Fibroblast of upper back skin (primary cell): ENCODE measurements at regions not wholly inside any gene's neighbourhood (a gene's known extent, or its start where the extent isn't known, plus 50 kb on each side); places are given as distances from the start of the nearest gene placed in this dataset.
"Not testable (repeated sequence)": the region's sequence is repeated elsewhere in the genome, so short reads cannot be mapped to it uniquely, and the experiment has no call there.

Experiments
- DNase-seq: peaks from one replicate; pipeline ENCODE4 v3.0.0-alpha.2; 2013

DNA sequence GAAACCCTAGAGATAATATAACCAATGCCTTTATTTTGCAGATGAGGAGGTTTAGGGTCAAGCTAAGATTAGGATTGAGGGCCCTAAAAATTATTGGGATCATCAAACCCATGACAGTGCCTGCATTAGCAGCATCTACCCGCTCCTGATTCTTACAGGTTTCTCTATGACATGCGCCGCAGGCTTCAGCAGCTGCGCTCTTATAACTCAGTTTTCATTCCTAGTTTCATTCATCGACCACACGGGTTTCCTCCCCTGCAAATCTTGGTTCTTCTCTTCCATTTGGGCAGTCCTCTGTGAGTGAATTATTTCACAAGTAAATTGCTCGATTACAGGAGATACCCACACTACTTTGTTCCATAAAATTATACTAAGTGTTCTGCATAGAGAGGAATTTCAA is 137.2 kb downstream of the SLC24A2 start:
- DNase-seq = no peak

DNA sequence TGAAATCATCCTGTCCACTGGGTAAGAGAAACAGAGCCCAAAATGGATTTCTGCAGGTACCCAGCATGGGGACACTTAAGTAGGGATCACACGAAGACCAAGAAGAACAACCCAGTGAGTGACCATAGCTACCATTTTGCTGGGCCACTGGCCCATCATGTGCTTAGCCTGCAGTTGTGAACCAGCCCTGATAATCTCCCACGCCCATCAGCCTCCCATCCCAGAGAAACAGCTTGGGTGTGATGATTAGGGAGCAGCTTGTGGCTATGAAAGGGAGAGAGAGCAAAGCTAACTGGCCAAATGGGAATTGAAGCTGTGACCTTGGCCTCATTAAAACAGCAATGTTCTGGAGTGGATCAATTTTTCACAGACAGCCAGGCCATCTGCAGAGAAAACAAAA is 138.5 kb downstream of the SLC24A2 start:
- DNase-seq = no peak

DNA sequence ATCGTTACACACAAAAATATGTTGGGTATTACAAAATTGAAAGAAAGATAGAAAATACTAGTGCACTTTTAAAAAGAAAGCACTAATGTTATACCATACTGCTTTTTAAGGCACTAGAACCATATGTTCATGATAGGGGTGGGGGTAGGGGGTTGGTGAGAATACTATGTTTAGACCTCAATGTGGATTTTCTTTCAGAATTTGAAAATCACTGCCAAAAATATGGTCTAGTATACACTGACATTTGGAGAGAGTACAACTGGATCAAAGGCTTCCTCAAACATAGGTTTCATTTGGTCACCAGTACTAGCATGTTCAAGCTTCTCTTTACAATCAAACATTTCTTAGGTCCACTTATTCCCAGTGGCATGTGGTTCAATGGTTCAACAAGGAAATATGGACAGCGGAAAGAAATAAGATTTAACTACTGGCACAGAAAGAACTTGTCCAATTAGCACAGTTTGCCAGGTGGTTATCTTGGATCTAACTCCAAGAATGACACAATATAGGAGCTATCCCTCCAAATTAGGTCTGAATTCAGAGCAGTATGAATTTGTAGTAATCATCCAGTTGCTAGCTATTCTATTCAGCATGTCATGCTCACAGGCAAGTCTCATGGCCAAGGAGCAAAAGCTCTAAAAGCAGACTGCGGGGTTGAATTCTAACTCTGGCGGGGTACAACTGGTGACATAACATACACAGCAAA is 139.3 kb downstream of the SLC24A2 start:
- DNase-seq = no peak

DNA sequence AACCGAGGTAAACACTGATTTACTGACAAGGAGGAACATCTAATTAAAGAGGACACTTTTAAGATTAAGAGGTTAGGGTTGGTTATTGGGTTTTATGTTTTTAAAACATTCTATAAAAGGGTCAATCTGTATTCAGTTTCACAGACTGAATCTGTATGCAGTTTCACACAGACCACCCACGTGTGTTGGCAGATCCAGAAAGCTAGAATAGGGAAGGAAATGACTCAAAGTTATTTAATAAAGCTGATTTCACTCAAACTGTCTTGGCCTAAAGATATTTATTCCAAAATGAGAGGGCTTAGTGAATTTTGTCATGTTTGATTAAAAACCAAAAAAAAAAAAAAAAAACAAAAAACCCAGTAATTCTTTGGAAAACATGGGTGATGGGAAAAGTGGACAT is 140.2 kb downstream of the SLC24A2 start:
- no peak for DNase-seq

DNA sequence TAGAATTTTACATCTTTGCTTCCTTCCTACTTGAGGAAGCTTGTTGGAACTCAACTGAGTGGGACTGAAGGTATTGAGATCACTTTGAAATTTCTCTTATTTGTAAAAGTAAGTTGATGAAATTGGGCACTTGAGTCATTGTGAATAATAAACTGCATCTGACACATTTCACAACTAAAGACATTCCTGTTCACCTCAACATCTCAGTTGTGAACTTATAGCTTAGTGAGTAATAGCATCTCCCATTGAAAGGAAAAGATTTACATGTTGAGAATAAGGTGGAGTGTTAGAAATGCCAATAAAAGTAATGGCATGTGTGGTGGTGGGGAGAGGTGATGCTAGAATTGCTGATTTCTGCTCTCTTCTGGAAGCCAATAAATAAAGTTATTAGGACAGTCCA is 145.0 kb downstream of the SLC24A2 start:
- DNase-seq = no peak

DNA sequence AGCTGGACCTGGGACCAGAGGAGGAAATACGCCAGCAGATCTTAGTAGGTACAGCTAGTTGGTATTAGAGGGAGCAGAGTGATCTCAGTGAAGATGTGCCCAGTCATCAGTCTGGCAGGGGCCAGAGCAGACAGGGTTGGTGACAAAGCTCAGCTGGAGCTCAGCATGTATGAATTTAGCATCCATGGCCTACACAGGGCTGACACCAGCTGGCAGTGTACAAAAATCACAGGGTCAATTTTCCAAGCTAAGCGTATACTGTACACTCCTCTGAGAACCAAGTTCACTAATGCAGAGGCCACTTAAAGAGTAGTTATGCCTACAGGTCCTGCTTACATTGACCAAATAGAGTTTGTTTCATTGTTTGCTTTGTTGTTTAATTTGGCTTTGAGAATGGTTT is 146.6 kb downstream of the SLC24A2 start:
- DNase-seq = no peak

DNA sequence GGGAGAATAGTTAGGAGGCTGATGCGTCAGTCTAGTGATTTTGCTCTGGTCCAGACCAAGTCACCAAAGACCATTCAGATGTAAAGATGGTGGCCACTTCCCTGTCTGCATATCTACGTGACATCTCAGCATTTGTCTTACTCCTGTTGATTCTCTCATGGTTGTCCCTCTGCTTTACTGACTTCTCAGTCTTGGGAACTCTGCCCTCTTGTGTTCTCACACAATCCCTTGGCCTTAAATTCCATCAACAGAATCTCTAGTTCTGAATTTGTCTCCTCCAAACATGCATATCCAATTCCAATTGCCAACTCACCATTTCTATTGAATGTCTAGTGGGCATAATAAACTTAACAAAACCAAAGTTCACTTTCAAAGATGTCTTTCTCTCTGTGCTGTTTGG is 147.8 kb downstream of the SLC24A2 start:
- peak; percentile 3 for DNase-seq

DNA sequence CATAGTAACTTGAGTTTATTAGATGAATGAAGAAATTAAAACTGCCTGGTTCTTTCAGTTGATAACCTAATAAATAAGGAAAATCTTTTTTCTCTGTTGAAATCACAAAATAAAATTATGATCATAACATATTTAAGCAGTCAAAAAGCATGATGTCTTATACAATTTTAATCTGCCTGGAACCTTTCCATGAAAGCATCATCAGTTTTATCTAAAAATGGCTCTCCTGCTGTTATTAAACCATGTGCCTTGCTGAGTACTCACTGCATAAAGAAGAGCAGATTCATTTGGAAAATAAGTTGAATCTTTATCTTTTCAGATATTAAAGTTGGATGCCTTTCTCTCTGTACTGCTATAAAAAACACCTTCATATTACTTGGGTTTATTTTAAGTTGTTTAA is 148.8 kb downstream of the SLC24A2 start:
- no peak for DNase-seq

DNA sequence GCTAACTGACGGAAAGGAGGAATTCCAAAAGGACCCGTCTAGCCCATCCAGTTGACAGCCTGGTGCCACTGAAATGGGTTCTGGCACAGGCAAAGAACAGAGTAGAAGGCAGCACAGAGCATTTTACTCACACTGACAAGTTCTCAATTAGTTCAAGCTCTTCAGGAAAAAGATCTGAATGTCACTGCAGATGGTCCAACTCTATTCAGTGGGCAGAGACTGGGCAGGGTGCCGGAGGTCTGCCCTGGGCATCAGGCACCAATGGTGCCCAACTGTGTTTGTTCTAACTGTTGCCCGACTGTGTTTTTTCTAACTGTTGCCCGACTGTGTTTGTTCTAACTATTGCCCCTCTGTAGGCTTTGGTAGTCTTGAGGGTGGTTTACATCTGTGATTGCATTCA is 151.8 kb downstream of the SLC24A2 start:
- DNase-seq = no peak

DNA sequence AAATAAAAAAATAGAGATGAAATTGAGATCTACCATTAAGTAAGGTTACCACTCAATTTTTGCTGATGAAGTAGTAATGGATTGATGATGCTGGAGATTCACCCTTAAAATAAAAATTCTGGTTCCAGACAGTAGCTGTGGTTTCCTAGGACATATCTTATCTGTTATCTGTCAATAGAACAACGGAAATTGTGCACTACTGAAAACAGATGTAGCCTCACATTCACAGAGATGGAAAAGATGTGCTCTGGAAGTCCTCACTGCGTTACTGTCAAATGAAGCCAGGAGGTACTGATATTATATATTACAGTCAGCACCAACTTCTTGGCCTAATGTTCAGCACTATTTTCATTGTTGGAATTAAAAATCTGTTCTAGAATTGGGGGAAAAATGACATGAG is 154.0 kb downstream of the SLC24A2 start:
- DNase-seq = no peak

DNA sequence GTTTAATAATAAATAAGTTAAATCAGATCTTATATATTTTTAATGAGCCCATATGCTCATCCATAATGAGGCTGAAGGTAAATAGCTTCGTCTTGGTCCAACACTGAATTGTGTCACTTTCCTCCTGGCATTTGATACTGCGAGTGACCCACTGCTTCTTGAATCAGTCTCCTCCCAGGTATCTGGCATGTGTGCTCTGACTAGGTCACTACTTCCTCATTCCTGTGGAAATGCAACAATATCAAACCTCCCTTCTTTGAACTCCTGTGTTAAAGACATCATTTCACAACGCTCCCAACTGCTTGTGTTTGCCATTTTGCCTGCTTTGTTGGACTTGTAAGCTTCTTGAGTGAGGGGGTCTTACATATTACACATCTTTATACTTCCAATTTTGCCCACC is 157.7 kb downstream of the SLC24A2 start:
- DNase-seq = no peak

DNA sequence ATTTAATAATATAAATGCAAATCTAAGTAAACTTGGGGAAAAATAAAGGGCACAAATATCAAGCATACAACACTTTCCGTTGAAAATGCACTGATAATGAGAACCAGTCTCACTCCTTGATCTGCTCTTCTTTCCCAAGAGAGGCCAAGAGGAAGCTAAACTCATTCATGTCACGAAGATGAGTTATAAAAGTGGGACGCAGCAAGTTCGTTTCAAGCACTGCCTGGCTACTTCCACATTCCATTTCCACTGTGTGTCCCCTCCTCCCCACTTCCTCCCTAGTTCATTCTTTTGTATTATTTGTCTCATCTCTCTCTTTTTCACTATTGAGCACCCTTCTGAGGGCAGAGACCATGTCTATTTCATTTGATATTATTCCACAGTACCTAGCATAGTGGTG is 158.1 kb downstream of the SLC24A2 start:
- DNase-seq = peak; percentile 1

DNA sequence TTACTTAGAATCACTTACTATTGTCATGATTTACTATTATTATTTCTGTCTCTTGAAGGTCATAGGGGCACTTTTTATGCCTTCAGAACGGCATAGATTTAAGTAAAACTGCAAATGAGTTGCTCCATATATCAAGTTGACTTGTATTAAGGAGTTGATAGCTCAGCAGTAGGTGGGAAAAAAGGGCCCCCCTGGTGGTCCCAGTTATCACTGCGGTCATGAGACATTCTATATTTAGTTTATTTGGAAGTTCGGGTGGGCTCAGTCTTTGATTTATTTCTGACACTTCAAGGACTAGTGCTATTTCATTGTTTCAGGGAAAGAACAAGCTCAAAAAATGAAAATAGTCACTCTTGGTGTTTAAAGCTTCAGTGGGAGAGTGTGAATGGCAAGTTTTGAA is 159.3 kb downstream of the SLC24A2 start:
- DNase-seq = no peak

DNA sequence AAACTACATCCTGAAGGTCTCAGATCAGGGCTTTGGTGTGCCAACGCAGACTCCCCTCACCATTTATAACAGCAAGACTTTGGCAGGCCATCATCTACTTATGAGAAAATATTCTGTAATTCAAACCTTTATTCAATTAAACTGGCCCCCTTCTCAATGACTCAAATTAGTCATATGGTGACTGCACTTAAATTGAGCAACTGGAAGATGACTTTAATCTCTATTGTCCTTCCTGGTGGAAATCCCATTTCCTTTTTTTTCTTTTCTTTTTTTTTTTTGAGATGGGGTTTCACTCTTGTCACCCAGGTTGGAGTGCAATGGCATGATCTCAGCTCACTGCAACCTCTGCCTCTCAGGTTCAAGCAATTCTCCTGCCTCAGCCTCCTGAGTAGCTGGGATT is 163.4 kb downstream of the SLC24A2 start:
- not testable (repeated sequence) for DNase-seq

DNA sequence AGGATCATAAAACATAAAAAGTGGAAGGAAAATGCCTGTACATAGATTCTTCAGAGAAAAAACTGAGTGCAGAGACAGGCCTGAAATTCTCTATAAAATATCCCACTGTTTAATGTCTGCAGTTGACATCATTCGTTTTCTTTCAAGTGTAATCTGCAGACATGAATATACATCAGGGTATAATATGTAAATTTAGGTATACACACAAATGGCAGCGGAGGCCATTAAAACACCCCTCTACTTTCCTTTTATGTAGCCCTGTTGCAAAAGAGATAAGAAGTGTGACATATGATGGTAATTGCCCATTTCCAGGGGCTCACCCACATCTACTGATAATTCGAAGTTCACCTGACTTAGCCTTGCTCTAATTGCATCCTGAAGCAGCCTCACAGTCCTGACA is 164.3 kb downstream of the SLC24A2 start:
- DNase-seq = no peak

DNA sequence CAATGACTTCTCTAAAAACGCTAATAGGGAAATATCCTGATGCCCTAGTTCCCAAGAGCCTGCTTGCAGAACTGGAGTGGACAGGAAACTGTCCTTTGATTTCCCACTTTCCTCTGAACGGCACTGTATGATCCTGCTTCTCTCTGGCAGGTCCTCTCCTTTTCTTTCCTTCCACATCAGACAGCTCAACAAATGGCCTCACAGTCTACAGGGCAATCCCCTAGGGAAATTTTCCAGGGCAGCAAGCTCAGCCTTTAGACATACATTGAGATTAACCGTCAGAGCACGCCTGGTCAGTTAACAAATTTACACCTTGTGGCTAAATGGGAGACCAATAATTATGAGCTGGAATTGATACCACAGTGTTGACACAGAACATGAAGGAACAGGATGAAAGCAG is 164.9 kb downstream of the SLC24A2 start:
- DNase-seq = no peak

DNA sequence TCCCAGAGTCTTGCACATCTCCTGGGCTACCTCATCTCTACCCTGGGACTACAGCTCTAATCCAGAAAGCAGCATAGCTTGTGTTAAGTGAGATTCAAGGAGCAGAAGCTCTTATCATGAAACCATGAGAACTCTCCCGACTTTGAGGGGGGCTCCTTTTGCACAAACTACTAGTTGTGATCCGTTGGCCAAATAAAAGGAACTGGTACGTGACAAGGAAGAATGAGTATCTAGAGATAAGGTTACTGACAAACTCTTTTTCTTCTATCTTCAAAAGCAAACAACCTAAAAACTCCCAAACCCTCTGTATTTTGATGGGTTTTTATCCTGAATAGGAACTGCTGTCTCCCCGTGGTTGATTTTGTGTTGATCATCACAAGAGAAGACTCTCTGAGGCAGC is 168.5 kb downstream of the SLC24A2 start:
- no peak for DNase-seq

DNA sequence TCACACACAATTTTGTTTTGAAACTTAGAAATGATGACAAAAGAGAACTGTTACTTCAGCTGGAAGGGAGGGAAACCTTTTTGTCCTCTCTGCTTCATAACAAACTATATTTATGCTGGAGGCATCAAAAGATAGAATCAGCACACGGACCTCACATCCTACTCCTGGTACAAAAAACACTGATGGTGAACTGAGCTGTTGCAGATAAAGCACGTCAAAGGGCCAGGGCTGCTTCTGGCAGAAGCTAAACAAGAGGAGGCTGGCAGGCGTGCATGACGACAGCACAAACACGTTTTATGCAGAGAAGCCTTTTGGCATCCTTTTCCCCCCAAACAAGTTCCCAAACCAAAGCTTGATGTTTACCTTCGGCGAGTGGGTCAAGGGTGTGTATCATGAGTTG is 169.6 kb downstream of the SLC24A2 start:
- DNase-seq = no peak

DNA sequence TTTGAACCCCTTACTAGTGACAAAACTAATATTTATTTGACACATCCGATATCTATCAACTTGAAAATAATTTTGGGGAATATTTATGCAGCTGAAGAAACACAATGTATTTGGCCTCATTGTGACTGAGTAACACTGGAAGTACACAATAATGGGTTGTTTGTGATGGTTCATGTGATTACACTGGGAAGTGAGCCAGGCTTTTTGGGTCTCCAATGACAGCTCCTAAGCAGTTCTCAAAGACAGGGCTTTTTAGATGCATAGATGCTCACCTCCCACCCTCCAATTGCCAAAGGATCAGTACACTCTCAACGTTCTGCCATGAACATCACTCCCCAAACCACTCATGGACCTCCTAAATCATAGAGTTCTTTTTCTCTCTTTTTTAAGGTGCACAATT is 170.0 kb downstream of the SLC24A2 start:
- no peak for DNase-seq

DNA sequence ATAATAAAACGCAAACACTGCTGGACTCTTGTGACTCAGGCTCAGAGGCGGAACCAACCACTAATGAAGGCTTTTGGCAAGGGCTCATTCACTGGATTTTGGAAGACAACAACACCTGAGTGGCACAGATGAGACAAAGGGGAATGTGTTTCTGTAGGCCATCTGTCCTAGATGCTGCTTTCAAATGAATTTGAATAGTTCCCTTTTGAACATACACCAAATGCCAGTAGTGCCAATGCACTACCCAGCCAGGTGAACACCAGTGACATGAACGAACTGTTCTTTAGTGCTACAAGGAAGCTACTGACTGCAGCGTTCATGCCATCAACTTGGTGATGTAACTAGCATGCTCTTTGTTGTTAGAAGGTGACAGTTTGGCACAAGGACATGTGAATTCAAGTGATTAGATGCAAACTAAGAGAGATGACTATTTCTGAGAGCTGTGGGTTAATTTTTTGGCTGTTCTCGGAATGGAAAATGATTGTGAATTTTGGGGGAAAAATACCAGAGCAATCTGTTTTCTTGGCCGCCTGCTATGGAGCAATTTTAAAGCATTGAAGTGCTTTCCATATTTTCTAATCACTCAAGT is 173.7 kb downstream of the SLC24A2 start:
- DNase-seq = no peak

DNA sequence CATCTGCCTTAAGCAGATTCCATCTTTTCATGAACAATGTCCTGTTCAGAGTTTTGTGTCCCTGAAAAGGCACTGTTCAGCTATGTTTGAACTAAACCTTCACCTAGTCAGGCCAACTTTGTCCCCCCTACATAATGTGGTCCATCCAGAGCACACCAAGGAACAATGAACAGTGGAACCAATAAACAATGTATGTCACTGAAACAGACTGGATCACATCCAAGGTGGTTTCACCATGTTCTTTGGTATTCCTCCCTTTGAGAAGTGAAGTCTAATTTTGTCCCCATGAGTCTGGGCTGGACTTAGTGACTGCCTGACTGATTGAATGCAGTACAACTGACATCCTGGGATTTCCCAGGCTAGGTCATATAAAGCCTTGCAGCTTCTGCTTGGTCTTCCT is 174.5 kb downstream of the SLC24A2 start:
- DNase-seq = no peak

DNA sequence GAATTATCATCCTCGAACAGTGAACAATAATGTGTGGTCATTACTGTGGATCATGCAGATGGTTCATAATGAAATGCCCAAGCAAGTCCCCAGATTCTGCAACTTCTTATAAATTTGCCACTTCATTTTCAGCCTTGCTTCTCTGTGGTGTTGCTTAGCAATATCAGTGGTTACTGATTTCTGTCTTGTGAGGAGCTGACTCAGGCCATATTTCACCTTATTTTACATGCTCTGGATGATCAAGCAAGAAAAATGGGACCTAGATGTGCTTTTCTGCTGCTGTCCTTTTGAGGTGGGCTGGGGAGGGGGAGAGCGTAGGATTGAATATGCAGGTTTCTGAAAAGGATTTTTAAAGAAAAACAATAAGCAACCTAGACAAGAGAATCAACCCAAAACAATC is 188.3 kb downstream of the SLC24A2 start:
- no peak for DNase-seq

DNA sequence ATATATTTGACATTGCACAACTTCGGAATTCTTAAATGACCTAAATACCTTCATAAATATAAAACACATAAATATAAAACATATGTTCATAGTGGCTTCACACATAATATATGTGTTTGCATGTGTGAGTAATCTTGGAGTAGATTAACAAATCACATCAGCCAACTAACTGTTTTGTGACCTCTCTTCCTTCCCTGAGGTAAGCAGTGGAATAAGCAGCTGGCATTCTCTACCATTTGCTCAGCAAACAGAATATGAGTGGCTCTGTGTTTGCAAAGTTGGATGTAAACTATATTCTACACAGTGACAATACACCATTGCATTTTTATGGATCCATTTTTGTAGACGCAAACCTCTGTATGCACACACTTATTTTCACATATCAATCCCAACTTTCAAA is 189.9 kb downstream of the ACER2 start:
- DNase-seq = no peak

DNA sequence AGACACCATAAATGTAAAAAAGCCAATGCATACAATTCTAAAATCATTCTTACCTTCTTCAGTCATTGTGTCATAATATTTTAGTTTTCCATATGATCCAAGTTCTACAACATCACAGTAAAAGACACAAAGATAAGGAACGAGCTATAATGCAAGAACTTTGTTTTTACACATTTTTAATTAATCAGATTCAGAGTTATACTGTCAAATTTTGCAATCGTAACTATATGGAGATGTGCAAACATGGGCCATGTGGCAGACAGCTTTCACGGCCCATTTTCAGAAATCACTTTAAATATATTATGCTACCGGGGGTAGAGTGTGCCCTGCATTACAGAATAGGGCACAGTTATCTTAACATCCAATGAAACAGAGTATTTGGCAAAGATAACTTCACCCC is 188.4 kb downstream of the ACER2 start:
- no peak for DNase-seq

DNA sequence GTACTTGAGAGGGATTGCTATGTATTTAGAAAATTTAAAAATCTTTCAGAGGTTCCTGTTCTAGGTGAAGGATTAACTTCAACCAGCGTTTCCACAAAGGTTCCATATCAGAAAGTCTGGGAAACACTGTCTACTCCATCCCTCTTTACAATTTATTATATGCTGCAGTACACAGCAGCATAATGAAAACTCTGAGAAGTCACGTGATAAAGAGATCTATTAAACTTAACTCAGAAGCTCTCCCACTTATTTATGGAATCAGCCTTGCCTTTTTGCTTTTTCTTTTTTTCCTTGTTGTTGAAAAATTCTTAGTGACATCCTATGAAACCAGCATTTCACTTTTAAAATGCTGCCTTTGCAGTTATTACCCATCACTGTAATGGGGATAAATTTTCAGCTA is 186.2 kb downstream of the ACER2 start:
- DNase-seq = no peak
